PC-3 (cell line): ENCODE measurements at regions not wholly inside any gene's neighbourhood (a gene's known extent, or its start where the extent isn't known, plus 50 kb on each side); places are given as distances from the start of the nearest gene placed in this dataset.

Experiments
- ATAC-seq: fragments of 200-7000 bp; cut with Tn5 transposase; 2 replicates; pipeline ENCODE4 v1.9.1; 2020; ENCODE audit warnings: mild to moderate bottlenecking, moderate library complexity
- BruUV-seq: library from RNA; stranded (reverse); fragments of 400-500 nt; replicated peaks from 2 replicates; lab custom pipeline; 2021; lab: Mats Ljungman, UMichigan
- CTCF ChIA-PET: fragments of 300-600 bp; sonication (Branson Sonifier 250); formaldehyde crosslinking; loops from one replicate; lab custom pipeline; 2022; ENCODE audit warnings: antibody characterized with exemption; lab: Charles Lee
- POLR2A ChIA-PET: fragments of 300-600 bp; sonication (Branson Sonifier 250); formaldehyde crosslinking; loops from one replicate; lab custom pipeline; 2022; ENCODE audit warnings: antibody characterized with exemption; ENCODE audit not compliant: unreplicated experiment; lab: Charles Lee
- DNase-seq: peaks from one replicate; pipeline ENCODE4 v3.0.0-alpha.2; 2015
- H2AFZ ChIP-seq: fragments of 300-600 bp; sonication (generic); 2 replicates; pipeline ENCODE4 v1.6.0; 2016; ENCODE audit warnings: antibody characterized with exemption, low read length
- H3F3A ChIP-seq: fragments of 300-600 bp; sonication (generic); one replicate; pipeline ENCODE4 v1.6.0; 2017; ENCODE audit warnings: antibody characterized with exemption, low read length, control low read depth, mild to moderate bottlenecking; ENCODE audit not compliant: unreplicated experiment
- H3K27ac ChIP-seq: fragments of 300-600 bp; sonication (generic); 2 replicates; pipeline ENCODE4 v1.5.1; 2016; ENCODE audit warnings: mild to moderate bottlenecking, low read length
- H3K27me3 ChIP-seq: fragments of 300-600 bp; sonication (generic); 2 replicates; pipeline ENCODE4 v1.6.1; 2016; ENCODE audit warnings: low read length, mixed read lengths
- H3K36me3 ChIP-seq: fragments of 300-600 bp; sonication (generic); 2 replicates; pipeline ENCODE4 v1.6.1; 2016; ENCODE audit warnings: low read depth, mixed run types, low read length, mixed read lengths
- H3K4me1 ChIP-seq: fragments of 300-600 bp; sonication (generic); 2 replicates; pipeline ENCODE4 v1.5.1; 2016; ENCODE audit warnings: low read length; ENCODE audit not compliant: insufficient read depth
- H3K4me2 ChIP-seq: fragments of 300-600 bp; sonication (generic); 2 replicates; pipeline ENCODE4 v1.6.0; 2016; ENCODE audit warnings: low read length
- H3K4me3 ChIP-seq: fragments of 300-600 bp; sonication (generic); 2 replicates; pipeline ENCODE4 v1.5.1; 2016; ENCODE audit warnings: mild to moderate bottlenecking, low read length, mixed read lengths
- H3K79me2 ChIP-seq: fragments of 300-600 bp; sonication (generic); 2 replicates; pipeline ENCODE4 v1.6.1; 2017; ENCODE audit warnings: low read length, mixed read lengths
- H3K9ac ChIP-seq: fragments of 300-600 bp; sonication (generic); 2 replicates; pipeline ENCODE4 v1.6.0; 2016; ENCODE audit warnings: mild to moderate bottlenecking, low read length
- H3K9me2 ChIP-seq: fragments of 300-600 bp; sonication (generic); replicated peaks from 2 replicates; pipeline ENCODE4 v1.6.1; 2016; ENCODE audit warnings: mixed run types, low read length, mixed read lengths
- H3K9me3 ChIP-seq: fragments of 300-600 bp; sonication (generic); 2 replicates; pipeline ENCODE4 v1.6.1; 2016; ENCODE audit warnings: low read length, mixed read lengths
- H4K20me1 ChIP-seq: fragments of 300-600 bp; sonication (generic); 2 replicates; pipeline ENCODE4 v1.6.1; 2016; ENCODE audit warnings: low read length, mixed read lengths
- CTCF ChIP-seq: fragments of 300-600 bp; sonication (generic); conservative IDR thresholded peaks from 2 replicates; pipeline ENCODE4 v1.5.1; 2017; ENCODE audit warnings: antibody characterized with exemption, low read depth, mild to moderate bottlenecking, low read length
- EZH2 ChIP-seq: fragments of 300-600 bp; sonication (generic); IDR thresholded peaks from one replicate; pipeline ENCODE4 v1.6.1; 2017; ENCODE audit warnings: antibody characterized with exemption, mild to moderate bottlenecking, low read length; ENCODE audit not compliant: unreplicated experiment
- EZH2phosphoT487 ChIP-seq: fragments of 300-600 bp; sonication (generic); IDR thresholded peaks from 2 replicates; pipeline ENCODE4 v1.6.1; 2018; ENCODE audit warnings: mild to moderate bottlenecking, antibody characterized with exemption, low read length, borderline replicate concordance
- intact Hi-C: fragments of 100-400 bp; cut with micrococcal nuclease; formaldehyde crosslinking; loops from 2 replicates; pipeline ENCODE4 v1.9.0; 2023

- Histone ChIP-seq H3K4me2 (no peak overlapping the region), H3K27me3 (no peaks in the 10 kb centered on the region), H3K36me3 (no peaks in the 10 kb centered on the region), H2AFZ (no peak overlapping the region), H3F3A (peaks cover 9% of the 10 kb centered on the region), H3K4me1 (peaks cover 53% of the 10 kb centered on the region), H3K9me3 (no peaks in the 10 kb centered on the region), H4K20me1 (no peaks in the 10 kb centered on the region), H3K79me2 (no peaks in the 10 kb centered on the region), H3K4me3 (no peak overlapping the region), H3K9ac (no peak overlapping the region), H3K27ac (no peak overlapping the region), H3K9me2 (no peaks in the 10 kb centered on the region)
- intact Hi-C loops, result loop anchor here (5.0 to 10.0 kb wide), 2 partner anchors 191 to 289 kb away; partner anchors contain the start of gene NEK7
- no TSS peak for BruUV-seq
- CTCF ChIA-PET, result no interaction called here
- DNase-seq (no peak), ATAC-seq (no peak)
- TF ChIP-seq EZH2, result no peak
- no peak for TF ChIP-seq CTCF
- TF ChIP-seq EZH2phosphoT487, result no peak
- POLR2A ChIA-PET, result no interaction called here
These were observed 94.6 kb downstream of the ATP6V1G3 start for GRCh38 chr1:198445872-198446271.

GRCh38 chr1:198444792-198445191 lies 95.7 kb downstream of the ATP6V1G3 start:
- Histone ChIP-seq H3K27me3 (no peaks in the 10 kb centered on the region), H2AFZ (no peak overlapping the region), H3K4me3 (no peak overlapping the region), H4K20me1 (no peaks in the 10 kb centered on the region), H3K9me2 (no peaks in the 10 kb centered on the region), H3K27ac (peak overlapping the region; percentile 95), H3K36me3 (no peaks in the 10 kb centered on the region), H3K79me2 (no peaks in the 10 kb centered on the region), H3K9me3 (no peaks in the 10 kb centered on the region), H3K4me1 (peaks cover 45% of the 10 kb centered on the region), H3F3A (peaks cover 9% of the 10 kb centered on the region), H3K9ac (peak overlapping the region; percentile 46), H3K4me2 (peak overlapping the region; percentile 28)
- POLR2A ChIA-PET, result no interaction called here
- DNase-seq, result peak; percentile 39
- ATAC-seq, result peak; percentile 12; the same call in 1 of the 2 replicates
- CTCF ChIA-PET, result no interaction called here
- no TSS peak for BruUV-seq
- intact Hi-C loops, result loop anchor here (5.0 to 10.0 kb wide), 2 partner anchors 190 to 287 kb away; partner anchors contain the start of gene NEK7
- TF ChIP-seq EZH2 (no peak), CTCF (no peak), EZH2phosphoT487 (no peak)

GRCh38 chr1:198443365-198444233 lies 96.9 kb downstream of the ATP6V1G3 start:
- Histone ChIP-seq H3K9ac (peak overlapping the region; percentile 46), H2AFZ (no peak overlapping the region), H3K9me2 (no peaks in the 10 kb centered on the region), H3F3A (peaks cover 9% of the 10 kb centered on the region), H3K79me2 (no peaks in the 10 kb centered on the region), H3K36me3 (no peaks in the 10 kb centered on the region), H3K4me3 (0 out of 2 replicates have a peak overlapping the region, but pooled peaks have one; percentile 14), H3K4me2 (peak overlapping the region; percentile 65), H3K27ac (peak overlapping the region; percentile 95), H3K4me1 (peaks cover 33% of the 10 kb centered on the region), H3K27me3 (no peaks in the 10 kb centered on the region), H4K20me1 (no peaks in the 10 kb centered on the region), H3K9me3 (no peaks in the 10 kb centered on the region)
- TSS peak; percentile 83 for BruUV-seq
- ATAC-seq, result peak; percentile 93
- CTCF ChIA-PET, result no interaction called here
- peak; percentile 93 for DNase-seq
- intact Hi-C loops, result loop anchor here (1.0 to 10.0 kb wide), 2 partner anchors 22 to 189 kb away; no protein-coding TSS in a partner anchor
- TF ChIP-seq EZH2phosphoT487 (no peak), CTCF (no peak), EZH2 (no peak)
- POLR2A ChIA-PET, result interaction anchor here (0.6 kb wide), 1 partner anchor 243 kb away, joined by 3 read pairs; no protein-coding TSS in a partner anchor
